Activated naive CD4-positive, alpha-beta T cell treated with anti-CD3 and anti-CD28 coated beads, Interleukin-2, amount 10 ng/mL, durations not matched to agents 7 days and 5 days (primary cell): ENCODE measurements at regions not wholly inside any gene's neighbourhood (a gene's known extent, or its start where the extent isn't known, plus 50 kb on each side); places are given as distances from the start of the nearest gene placed in this dataset.
A peak's percentile ranks its signal among the peaks of the same experiment; 100 is the strongest.

Experiments
- CTCF ChIA-PET: fragments of 350-600 bp; sonication (Branson Sonifier 250); formaldehyde crosslinking; loops from one replicate; lab custom pipeline; 2021; ENCODE audit warnings: antibody characterized with exemption; lab: Charles Lee
- DNase-seq: peaks from one replicate; pipeline ENCODE4 v3.0.0-alpha.2; 2020
- H3K27ac Mint-ChIP-seq: one replicate; pipeline ENCODE4 v1.8.0; 2021; ENCODE audit warnings: mild to moderate bottlenecking, moderate library complexity, mixed read lengths
- H3K27me3 Mint-ChIP-seq: one replicate; pipeline ENCODE4 v1.8.0; 2021; ENCODE audit warnings: mild to moderate bottlenecking, mixed read lengths
- H3K36me3 Mint-ChIP-seq: one replicate; pipeline ENCODE4 v1.8.0; 2021; ENCODE audit warnings: mixed read lengths
- H3K4me1 Mint-ChIP-seq: one replicate; pipeline ENCODE4 v1.8.0; 2021; ENCODE audit warnings: mixed read lengths
- H3K4me3 Mint-ChIP-seq: one replicate; pipeline ENCODE4 v1.8.0; 2021; ENCODE audit warnings: mild to moderate bottlenecking, moderate library complexity, mixed read lengths
- H3K9me3 Mint-ChIP-seq: one replicate; pipeline ENCODE4 v1.8.0; 2021; ENCODE audit warnings: mixed read lengths

DNA sequence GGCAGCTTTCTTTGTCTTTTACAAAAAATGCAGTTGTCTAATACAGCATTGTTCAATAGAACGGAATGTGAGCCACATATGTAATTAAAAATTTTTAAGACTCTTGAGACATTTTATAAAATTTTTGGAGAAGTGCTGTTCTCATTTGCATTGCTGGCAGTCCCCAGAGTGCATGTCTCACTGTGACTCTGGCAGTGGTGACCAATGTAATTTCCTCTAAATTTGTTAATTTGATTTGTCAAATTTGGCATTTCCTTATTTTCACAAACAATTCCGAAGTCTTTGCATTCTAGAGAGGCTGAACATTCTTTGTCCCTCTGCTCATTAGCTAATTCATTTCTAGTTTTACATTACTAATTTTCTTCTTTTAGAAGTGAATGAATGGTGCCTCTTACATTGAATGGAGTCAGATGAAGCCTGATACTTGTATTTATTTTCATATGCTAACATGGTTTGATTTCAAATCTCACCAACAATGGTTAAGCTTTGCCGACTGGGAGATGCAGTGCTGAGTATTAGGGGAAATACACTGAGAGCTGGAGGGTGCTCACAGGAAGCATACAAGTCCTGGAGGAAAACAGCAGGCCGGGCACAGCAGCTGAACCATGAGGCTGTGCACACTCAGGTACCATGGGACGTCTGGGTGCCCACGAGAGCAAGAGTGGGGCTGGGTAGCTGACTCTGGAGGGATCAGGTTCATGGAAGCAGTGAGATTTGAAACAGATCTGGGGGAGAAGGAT lies 68.5 kb upstream of the ARMC2 start:
- CTCF ChIA-PET = interaction anchor here (1.0 to 1.1 kb wide), 2 partner anchors 11 to 233 kb away, joined by 3 read pairs; no protein-coding TSS in a partner anchor
- no peak overlapping the region for H3K27ac Mint-ChIP-seq
- no peak overlapping the region for H3K4me3 Mint-ChIP-seq
- no peak for DNase-seq
- H3K4me1 Mint-ChIP-seq = peaks cover 13% of the 10 kb centered on the region
- no peaks in the 10 kb centered on the region for H3K9me3 Mint-ChIP-seq
- H3K36me3 Mint-ChIP-seq = no peaks in the 10 kb centered on the region
- H3K27me3 Mint-ChIP-seq = peaks cover 43% of the 10 kb centered on the region

DNA sequence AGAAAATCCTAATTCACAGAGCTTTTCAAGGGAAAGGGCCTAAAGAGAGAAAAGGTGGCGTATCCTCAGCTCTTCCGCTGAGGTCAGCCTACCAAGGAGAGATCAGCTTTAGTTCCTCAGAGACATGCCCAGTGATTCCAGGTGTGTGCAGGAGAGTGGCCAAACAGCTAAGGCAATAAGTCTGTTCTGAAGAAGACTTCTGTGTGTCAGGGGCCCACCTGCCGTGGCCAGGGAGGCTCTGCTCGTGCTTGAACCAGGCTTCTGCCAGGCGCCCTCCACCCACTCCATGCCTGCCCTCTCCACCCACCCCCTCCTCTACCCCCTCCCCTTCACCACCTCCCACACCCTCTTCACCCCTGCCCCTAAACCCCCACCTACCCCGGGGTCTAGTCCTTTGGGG lies 67.4 kb upstream of the ARMC2 start:
- CTCF ChIA-PET = interaction anchor here (1.0 to 1.1 kb wide), 2 partner anchors 12 to 235 kb away, joined by 3 read pairs; no protein-coding TSS in a partner anchor
- Mint-ChIP-seq H3K4me3 (no peak overlapping the region), H3K4me1 (peaks cover 13% of the 10 kb centered on the region), H3K27ac (no peak overlapping the region), H3K9me3 (no peaks in the 10 kb centered on the region), H3K27me3 (peaks cover 49% of the 10 kb centered on the region), H3K36me3 (no peaks in the 10 kb centered on the region)
- no peak for DNase-seq

DNA sequence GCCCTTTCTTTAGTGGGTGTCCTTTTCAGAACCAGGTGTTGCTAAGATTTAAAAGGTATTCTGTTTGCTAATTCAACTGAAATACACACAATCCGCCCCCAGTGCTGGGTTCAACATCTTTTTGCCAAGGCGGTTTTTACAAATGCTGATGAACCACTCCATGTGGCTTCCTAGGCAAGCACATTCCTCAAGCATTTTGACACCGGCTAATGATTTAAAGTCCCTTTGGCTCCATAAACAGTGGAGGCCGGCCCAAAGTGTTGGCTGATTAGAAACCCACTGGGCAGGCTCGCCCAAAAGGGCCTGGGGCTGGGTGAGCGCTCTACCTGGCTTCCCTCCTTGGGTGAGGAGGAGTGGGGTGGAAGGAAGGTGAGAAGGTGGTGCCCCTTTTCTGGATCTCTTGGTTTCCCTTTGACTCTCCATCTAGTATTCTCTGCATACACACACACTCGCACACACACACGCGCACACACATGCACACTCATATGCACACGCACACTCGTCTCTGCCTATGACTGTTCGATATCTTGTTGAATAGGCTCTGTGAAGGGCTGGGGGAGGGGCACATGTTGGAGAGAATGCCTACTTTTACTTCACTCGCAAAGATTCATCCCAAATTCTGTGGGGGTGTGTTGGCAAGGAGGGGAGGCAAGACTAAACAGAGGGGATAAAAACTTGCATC lies 66.7 kb upstream of the ARMC2 start:
- H3K27me3 Mint-ChIP-seq = peaks cover 57% of the 10 kb centered on the region
- H3K36me3 Mint-ChIP-seq = no peaks in the 10 kb centered on the region
- H3K9me3 Mint-ChIP-seq = no peaks in the 10 kb centered on the region
- no peak overlapping the region for H3K27ac Mint-ChIP-seq
- CTCF ChIA-PET = interaction anchor here (0.6 to 3.2 kb wide), 5 partner anchors 15 to 262 kb away, joined by 3 to 23 read pairs (median 4); no protein-coding TSS in a partner anchor
- peak overlapping the region; percentile 69 for H3K4me3 Mint-ChIP-seq
- H3K4me1 Mint-ChIP-seq = peaks cover 13% of the 10 kb centered on the region
- DNase-seq = no peak

DNA sequence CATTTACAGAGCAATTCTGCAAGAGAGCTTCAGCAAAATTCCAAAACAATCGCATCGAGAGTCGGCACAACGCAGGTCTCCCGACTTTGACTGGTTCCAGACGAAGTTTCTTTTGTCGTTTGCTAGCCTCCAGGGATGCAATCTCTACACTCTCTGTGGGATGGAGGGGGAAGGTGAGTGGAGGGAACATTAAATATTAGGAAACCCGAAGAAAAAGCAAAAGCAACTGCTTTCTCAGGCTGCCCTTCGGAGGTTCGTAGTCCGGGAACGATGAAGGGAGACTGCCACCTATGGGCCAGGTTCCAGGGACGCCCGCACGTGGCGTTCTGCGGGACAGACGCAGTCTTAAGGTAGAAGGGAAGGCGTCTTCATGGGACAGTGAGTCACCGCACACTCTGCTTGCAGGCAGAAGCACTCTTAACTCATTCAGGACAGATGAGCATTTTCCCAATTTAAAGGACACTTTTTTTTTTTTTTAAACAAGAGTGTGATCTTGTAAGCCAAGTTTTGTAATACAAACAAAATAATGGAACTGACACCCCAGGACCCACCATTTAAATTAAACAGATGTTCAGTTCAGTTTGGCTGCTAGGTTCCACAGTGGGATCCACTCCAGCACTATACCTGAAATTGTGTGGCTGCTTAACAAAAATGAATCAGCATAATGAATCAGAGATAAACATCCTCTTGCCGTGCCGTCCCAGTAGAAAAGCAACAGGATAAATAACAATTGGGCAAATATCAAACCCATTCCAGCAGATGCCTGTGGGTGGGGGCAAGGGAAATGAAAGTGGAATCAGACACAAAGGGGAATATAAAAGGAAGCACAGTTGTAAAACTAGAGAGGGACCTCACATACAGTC lies 65.8 kb upstream of the ARMC2 start:
- CTCF ChIA-PET = interaction anchor here (0.6 to 3.2 kb wide), 8 partner anchors 14 to 263 kb away, joined by 3 to 23 read pairs (median 4); no protein-coding TSS in a partner anchor
- no peak overlapping the region for H3K27ac Mint-ChIP-seq
- peaks cover 60% of the 10 kb centered on the region for H3K27me3 Mint-ChIP-seq
- H3K36me3 Mint-ChIP-seq = no peaks in the 10 kb centered on the region
- no peaks in the 10 kb centered on the region for H3K9me3 Mint-ChIP-seq
- peak overlapping the region; percentile 69 for H3K4me3 Mint-ChIP-seq
- peak; percentile 86 for DNase-seq
- H3K4me1 Mint-ChIP-seq = peaks cover 13% of the 10 kb centered on the region

DNA sequence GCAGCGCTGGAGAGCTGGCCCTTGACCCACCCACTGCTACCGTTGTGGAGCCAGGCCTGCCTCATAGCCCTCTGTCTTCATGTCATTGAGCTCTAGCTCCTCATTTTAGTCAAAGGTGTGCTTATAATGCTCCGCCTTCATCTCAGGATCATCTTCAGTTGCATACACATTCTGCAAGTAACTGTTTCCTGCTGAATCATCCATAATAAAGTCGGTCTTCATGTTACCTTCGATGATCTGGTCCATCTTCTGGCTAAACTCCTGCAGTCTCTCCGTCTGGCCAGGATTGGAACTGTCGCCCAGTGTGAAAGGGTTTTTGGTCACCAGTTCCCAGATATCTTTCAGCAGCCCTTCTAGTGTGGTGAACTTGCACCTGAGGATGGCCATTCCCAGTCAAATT lies 62.6 kb upstream of the ARMC2 start:
- DNase-seq = no peak
- H3K9me3 Mint-ChIP-seq = no peaks in the 10 kb centered on the region
- CTCF ChIA-PET = interaction anchor here (1.4 to 1.5 kb wide), 2 partner anchors 220 to 244 kb away, joined by 3 read pairs; no protein-coding TSS in a partner anchor
- peaks cover 51% of the 10 kb centered on the region for H3K27me3 Mint-ChIP-seq
- H3K36me3 Mint-ChIP-seq = no peaks in the 10 kb centered on the region
- H3K27ac Mint-ChIP-seq = no peak overlapping the region
- peaks cover 13% of the 10 kb centered on the region for H3K4me1 Mint-ChIP-seq
- no peak overlapping the region for H3K4me3 Mint-ChIP-seq

DNA sequence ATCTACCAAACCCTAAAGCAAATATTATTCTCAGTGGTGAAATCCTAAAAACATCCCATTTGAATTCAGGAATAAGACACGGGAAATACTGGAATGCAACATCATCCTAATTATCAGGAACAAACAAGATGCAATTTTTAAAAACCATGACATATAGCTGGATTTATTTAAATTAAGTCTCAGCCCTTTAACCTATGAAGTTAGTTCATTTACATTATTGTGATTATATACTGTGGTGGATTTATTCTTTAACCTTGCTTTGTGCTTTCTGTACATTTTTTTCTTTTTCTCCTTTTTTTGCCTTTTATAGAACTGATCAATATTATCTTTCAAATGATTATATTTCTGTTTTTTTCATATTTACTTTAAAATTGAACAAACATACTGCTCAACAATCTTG lies 59.8 kb upstream of the ARMC2 start:
- Mint-ChIP-seq H3K36me3 (no peaks in the 10 kb centered on the region), H3K4me3 (no peak overlapping the region), H3K27ac (no peak overlapping the region), H3K9me3 (no peaks in the 10 kb centered on the region), H3K27me3 (peaks cover 34% of the 10 kb centered on the region), H3K4me1 (no peaks in the 10 kb centered on the region)
- DNase-seq = no peak
- CTCF ChIA-PET = interaction anchor here (1.3 kb wide), 1 partner anchor 34 kb away, joined by 3 read pairs; no protein-coding TSS in a partner anchor

DNA sequence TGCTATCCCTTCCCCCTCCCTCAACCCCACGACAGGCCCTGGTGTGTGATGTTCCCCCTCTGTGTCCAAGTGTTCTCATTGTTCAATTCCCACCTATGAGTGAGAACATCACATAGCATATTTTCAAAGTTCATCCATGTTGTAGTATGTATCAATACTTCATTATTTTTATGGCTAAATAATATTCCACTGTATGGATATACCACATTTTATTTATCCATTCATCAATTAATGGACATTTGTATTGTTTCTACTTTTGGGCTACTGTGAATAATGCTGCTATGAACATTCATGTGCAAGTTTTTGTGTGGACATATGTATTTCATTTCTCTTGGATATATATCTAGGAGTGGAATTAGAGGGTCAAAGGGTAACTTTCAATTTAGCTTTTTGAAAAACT lies 58.7 kb upstream of the ARMC2 start:
- H3K36me3 Mint-ChIP-seq = no peaks in the 10 kb centered on the region
- CTCF ChIA-PET = interaction anchor here (0.8 kb wide), 1 partner anchor 9 kb away, joined by 3 read pairs; no protein-coding TSS in a partner anchor
- H3K27ac Mint-ChIP-seq = no peak overlapping the region
- DNase-seq = no peak
- no peak overlapping the region for H3K4me3 Mint-ChIP-seq
- no peaks in the 10 kb centered on the region for H3K4me1 Mint-ChIP-seq
- H3K9me3 Mint-ChIP-seq = no peaks in the 10 kb centered on the region
- H3K27me3 Mint-ChIP-seq = peaks cover 32% of the 10 kb centered on the region

DNA sequence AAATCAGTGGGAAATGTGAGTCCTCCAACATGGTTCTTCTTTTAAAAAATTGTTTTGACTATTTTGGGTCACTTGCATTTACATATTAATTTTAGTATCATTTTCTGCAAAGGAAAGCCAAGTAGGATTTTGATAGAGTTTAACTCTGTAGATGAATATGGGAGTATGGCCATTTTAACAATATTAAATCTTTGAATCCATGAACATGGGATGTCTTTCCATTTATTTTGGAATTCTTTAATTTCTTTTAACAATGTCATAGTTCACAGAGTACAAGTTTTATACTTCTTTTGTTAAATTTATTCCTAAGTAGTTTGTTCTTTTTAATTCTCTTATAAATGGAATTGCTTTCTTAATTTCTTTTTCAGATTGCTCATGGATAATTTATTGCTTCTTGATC lies 56.5 kb upstream of the ARMC2 start:
- H3K4me1 Mint-ChIP-seq = peaks cover under 1% of the 10 kb centered on the region
- H3K36me3 Mint-ChIP-seq = no peaks in the 10 kb centered on the region
- no peak for DNase-seq
- H3K4me3 Mint-ChIP-seq = no peak overlapping the region
- no peak overlapping the region for H3K27ac Mint-ChIP-seq
- H3K27me3 Mint-ChIP-seq = peaks cover 25% of the 10 kb centered on the region
- CTCF ChIA-PET = no interaction called here
- no peaks in the 10 kb centered on the region for H3K9me3 Mint-ChIP-seq

DNA sequence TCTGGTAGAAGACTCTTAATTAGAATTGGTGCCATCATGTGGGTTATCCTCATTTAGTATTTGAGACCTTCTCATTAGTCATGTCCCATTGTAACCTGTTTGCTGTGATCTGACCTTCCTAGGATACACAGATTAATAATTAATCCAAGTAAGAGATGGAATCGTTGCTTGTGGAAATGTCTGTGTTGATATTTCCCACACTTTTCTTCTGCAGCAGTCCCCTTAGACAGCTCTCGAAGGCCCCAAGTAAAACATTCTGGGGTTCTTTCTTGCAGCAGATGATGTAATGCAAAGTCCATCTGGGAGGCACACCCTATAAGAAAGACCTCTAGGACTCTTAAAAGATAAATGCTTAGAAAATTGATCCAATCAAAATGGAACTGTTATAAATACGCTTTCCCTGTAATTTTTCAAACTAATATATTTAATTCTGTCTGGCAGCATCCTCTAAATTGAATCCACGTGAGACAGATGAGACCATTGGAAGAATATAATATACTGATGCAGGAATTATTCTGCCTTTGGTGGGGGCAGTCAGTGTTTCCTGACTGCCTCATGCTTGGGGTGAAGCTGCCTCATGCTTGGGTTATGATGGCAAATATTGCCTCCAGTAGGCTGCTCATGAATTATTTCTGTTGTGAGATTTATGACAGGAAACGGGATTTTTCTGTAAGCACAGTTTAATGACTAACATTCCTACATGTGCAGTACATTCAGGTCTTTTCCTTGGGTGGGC lies 54.5 kb upstream of the ARMC2 start:
- no peak for DNase-seq
- Mint-ChIP-seq H3K4me1 (peaks cover 20% of the 10 kb centered on the region), H3K36me3 (no peaks in the 10 kb centered on the region), H3K4me3 (no peak overlapping the region), H3K9me3 (no peaks in the 10 kb centered on the region), H3K27ac (no peak overlapping the region), H3K27me3 (peaks cover 19% of the 10 kb centered on the region)
- CTCF ChIA-PET = no interaction called here

DNA sequence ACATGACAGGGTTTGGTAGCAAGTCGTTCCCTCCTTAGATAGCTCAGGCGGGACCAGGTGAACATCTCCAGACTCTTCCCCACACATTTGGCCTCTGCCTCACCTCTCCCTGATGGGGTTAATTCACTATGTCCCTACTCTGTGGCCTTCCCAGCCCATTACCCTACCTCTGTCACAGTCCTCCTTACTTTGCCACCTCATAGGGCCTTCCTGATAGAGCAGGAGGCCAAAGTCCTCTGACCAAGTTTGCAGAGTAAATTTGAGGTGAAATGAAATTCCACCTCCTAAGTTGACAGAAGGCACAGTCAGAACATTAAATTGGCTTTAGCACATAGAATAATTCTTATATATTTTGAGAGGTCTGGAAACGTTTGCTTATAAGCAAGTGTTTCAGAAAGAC lies 53.1 kb upstream of the ARMC2 start:
- no peak for DNase-seq
- CTCF ChIA-PET = no interaction called here
- Mint-ChIP-seq H3K9me3 (no peaks in the 10 kb centered on the region), H3K27ac (no peak overlapping the region), H3K27me3 (peaks cover 16% of the 10 kb centered on the region), H3K4me1 (peaks cover 34% of the 10 kb centered on the region), H3K4me3 (no peak overlapping the region), H3K36me3 (no peaks in the 10 kb centered on the region)

DNA sequence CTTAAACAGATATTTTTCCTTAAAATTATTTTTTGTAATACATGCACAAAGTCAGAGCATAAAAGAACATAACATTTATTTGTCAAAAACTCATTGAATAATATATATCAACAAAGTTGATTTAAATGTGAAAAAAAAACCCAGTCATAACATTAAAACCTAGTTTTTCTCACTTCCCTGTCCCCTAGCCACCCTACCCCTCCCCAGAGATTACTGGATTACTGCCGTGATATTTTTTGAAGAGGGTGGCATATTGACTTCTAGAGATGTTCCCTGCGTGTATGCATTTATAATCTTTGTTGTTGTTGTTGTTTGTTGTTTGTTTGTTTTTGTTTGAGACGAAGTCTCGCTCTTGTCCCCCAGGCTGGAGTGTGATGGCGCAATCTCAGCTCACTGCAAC lies 52.4 kb upstream of the ARMC2 start:
- Mint-ChIP-seq H3K36me3 (no peaks in the 10 kb centered on the region), H3K9me3 (no peaks in the 10 kb centered on the region), H3K27me3 (peaks cover 12% of the 10 kb centered on the region), H3K4me3 (no peak overlapping the region), H3K27ac (no peak overlapping the region), H3K4me1 (peaks cover 34% of the 10 kb centered on the region)
- CTCF ChIA-PET = no interaction called here
- no peak for DNase-seq

DNA sequence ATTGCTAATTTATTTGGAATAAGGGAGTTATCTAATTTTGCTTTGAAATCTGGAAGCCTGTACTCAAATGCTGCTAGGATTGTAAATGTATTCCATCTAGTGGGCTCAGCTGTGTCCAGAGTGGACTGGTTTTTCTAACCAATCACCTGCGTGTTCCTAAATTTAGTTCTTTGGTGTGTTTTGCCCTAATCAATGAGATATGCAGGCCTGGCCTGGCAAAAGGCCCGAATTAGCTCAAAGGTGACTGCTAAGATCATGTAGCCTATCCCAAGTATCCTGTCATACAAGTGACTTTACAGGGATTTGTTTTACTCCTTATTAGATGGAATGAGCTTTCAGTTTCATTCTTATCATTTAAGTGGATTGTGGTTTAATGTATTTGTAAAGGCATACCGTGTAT lies 51.3 kb upstream of the ARMC2 start:
- Mint-ChIP-seq H3K4me1 (peaks cover 41% of the 10 kb centered on the region), H3K27ac (no peak overlapping the region), H3K4me3 (no peak overlapping the region), H3K36me3 (no peaks in the 10 kb centered on the region), H3K9me3 (no peaks in the 10 kb centered on the region), H3K27me3 (peaks cover 12% of the 10 kb centered on the region)
- CTCF ChIA-PET = interaction anchor here (0.7 to 2.1 kb wide), 2 partner anchors 15 to 39 kb away, joined by 4 to 9 read pairs; no protein-coding TSS in a partner anchor
- no peak for DNase-seq

DNA sequence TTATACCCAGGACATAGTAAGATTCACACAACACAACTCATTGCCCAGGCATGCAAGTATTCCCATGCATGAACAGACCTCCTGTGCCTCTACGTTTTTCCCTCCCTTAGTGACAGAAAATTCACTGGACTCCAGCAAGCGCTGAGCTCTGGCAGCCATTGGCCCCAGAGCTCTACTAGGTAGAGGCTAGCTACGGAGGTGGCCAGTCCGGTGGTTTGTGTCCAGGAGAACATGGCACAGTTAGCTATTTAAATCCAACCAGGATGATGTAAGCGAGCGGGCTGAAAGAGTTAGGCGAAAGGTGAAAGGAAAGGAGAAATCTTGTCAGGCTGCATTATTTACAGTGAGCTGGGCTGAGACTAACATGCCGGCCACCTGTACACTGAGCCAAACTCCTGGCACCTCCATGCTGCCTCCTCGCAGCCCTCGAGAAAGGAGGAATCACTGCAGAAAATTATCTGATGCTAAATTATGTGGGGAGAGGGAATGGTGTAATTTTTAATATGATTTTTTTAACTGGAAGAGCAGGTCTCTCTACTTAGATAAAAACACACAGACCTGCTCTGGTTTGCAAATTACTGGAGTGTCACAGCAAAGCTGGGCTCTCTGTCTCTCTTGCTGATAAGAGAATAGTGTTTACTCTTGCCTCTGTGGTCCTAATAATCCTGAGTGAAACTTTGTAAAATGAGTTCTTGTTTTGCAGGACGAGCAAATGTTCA lies 50.1 kb upstream of the ARMC2 start:
- Mint-ChIP-seq H3K4me1 (peaks cover 42% of the 10 kb centered on the region), H3K4me3 (peak overlapping the region; percentile 53), H3K27ac (peak overlapping the region; percentile 86), H3K27me3 (peaks cover 9% of the 10 kb centered on the region), H3K9me3 (no peaks in the 10 kb centered on the region), H3K36me3 (no peaks in the 10 kb centered on the region)
- CTCF ChIA-PET = interaction anchor here (0.8 to 2.1 kb wide), 6 partner anchors 8 to 240 kb away, joined by 3 to 9 read pairs (median 4); no protein-coding TSS in a partner anchor
- no peak for DNase-seq
